HCT116 (cell line): ENCODE measurements at regions not wholly inside any gene's neighbourhood (a gene's known extent, or its start where the extent isn't known, plus 50 kb on each side); places are given as distances from the start of the nearest gene placed in this dataset.

Source experiments
- ATAC-seq: fragments of 200-7000 bp; cut with Tn5 transposase; 2 replicates; pipeline ENCODE4 v1.9.1; 2020; ENCODE audit warnings: mild to moderate bottlenecking, moderate library complexity
- BruUV-seq: library from RNA; stranded (reverse); fragments of 400-500 nt; replicated peaks from 2 replicates; lab custom pipeline; 2021; lab: Mats Ljungman, UMichigan
- CTCF ChIA-PET: fragments of 300-600 bp; sonication (Branson Sonifier 250); formaldehyde crosslinking; loops from one replicate; lab custom pipeline; 2021; ENCODE audit warnings: antibody characterized with exemption; lab: Charles Lee
- POLR2A ChIA-PET: fragments of 300-600, 350-600 bp; sonication (Branson Sonifier 250); formaldehyde crosslinking; loops from one replicate; lab custom pipeline; 2021; ENCODE audit warnings: antibody characterized with exemption; lab: Charles Lee
- RAD21 ChIA-PET, 2 experiments: fragments of 300-600 bp; sonication (Branson Sonifier 250); formaldehyde crosslinking; loops; one replicate each; lab custom pipeline; 2023; ENCODE audit warnings: low total read pairs in 2 of 2; ENCODE audit not compliant: uncharacterized antibody in 2 of 2, unreplicated experiment in 2 of 2, low non-redundant PET in 1 of 2; lab: Charles Lee
- DNase-seq: peaks from one replicate; pipeline ENCODE4 v3.0.0-alpha.2; 2010; ENCODE audit warnings: low read depth, low spot score
- H2AFZ ChIP-seq: fragments of 200-600 bp; shearing (Covaris generic), sonication (generic); 2 replicates; pipeline ENCODE4 v1.6.1; 2017; ENCODE audit warnings: low read depth, mixed run types, mixed read lengths, antibody characterized with exemption, low read length; ENCODE audit not compliant: poor library complexity, severe bottlenecking
- H3K27ac ChIP-seq: 2 replicates; pipeline ENCODE4 v1.5.1; 2012; ENCODE audit warnings: low read depth, low read length
- H3K27me3 ChIP-seq: fragments of 200-600 bp; sonication (generic); 2 replicates; pipeline ENCODE4 v1.6.1; 2016; ENCODE audit warnings: mixed run types, low read length, mixed read lengths; ENCODE audit not compliant: insufficient read depth
- H3K36me3 ChIP-seq, 2 experiments: fragments of 200-500 bp in 1 of 2; fragments of 200-600 bp in 1 of 2; sonication (Bioruptor generic) in 1 of 2; sonication (generic) in 1 of 2; 2 replicates each; pipeline versions ENCODE4 v1.5.1 to v1.6.1; 2014 to 2016; ENCODE audit warnings: low read length in 2 of 2, inconsistent platforms in 1 of 2, mixed read lengths in 1 of 2, mixed run types in 1 of 2; ENCODE audit not compliant: insufficient read depth in 2 of 2, control insufficient read depth in 1 of 2
- H3K4me1 ChIP-seq, 2 experiments: fragments of 200-600 bp in 1 of 2; sonication (generic) in 1 of 2; 2 replicates each; pipeline versions ENCODE4 v1.5.1 to v1.6.1; 2012 to 2017; ENCODE audit warnings: low read length in 2 of 2, inconsistent platforms in 1 of 2, mild to moderate bottlenecking in 1 of 2, mixed read lengths in 1 of 2, mixed run types in 1 of 2, moderate library complexity in 1 of 2; ENCODE audit not compliant: insufficient read depth in 2 of 2, control insufficient read depth in 1 of 2
- H3K4me2 ChIP-seq: fragments of 200-600 bp; sonication (generic); 2 replicates; pipeline ENCODE4 v1.6.1; 2017; ENCODE audit warnings: mixed run types, low read length, mixed read lengths
- H3K4me3 ChIP-seq, 2 experiments: fragments of 200-600 bp in 1 of 2; sonication (generic) in 1 of 2; replicated peaks in 1 of 2; 2 replicates each; pipeline ENCODE4 v1.5.1; 2011 to 2016; ENCODE audit warnings: low read length in 2 of 2, control low read depth in 1 of 2, low read depth in 1 of 2, mild to moderate bottlenecking in 1 of 2, mixed read lengths in 1 of 2, mixed run types in 1 of 2
- H3K79me2 ChIP-seq: fragments of 200-600 bp; sonication (generic); 2 replicates; pipeline ENCODE4 v1.6.1; 2017; ENCODE audit warnings: mild to moderate bottlenecking, mixed run types, low read length, moderate library complexity, mixed read lengths; ENCODE audit not compliant: insufficient read depth
- H3K9ac ChIP-seq: fragments of 200-600 bp; sonication (generic); 2 replicates; pipeline ENCODE4 v1.6.1; 2016; ENCODE audit warnings: low read length, mixed read lengths
- H3K9me2 ChIP-seq: fragments of 200-600 bp; sonication (generic), shearing (Covaris generic); 2 replicates; pipeline ENCODE4 v1.6.1; 2017; ENCODE audit warnings: mixed run types, mild to moderate bottlenecking, moderate library complexity; ENCODE audit not compliant: insufficient read depth
- H3K9me3 ChIP-seq, 2 experiments: fragments of 200-500 bp in 1 of 2; fragments of 200-600 bp in 1 of 2; sonication (Bioruptor generic) in 1 of 2; sonication (generic) in 1 of 2; 2 replicates each; pipeline ENCODE4 v1.6.1; 2014 to 2017; ENCODE audit warnings: low read length in 2 of 2, mixed read lengths in 2 of 2, inconsistent platforms in 1 of 2, low read depth in 1 of 2, mild to moderate bottlenecking in 1 of 2, mixed run types in 1 of 2, moderate library complexity in 1 of 2; ENCODE audit not compliant: control insufficient read depth in 1 of 2, insufficient read depth in 1 of 2
- H4K20me1 ChIP-seq: fragments of 200-600 bp; sonication (generic), shearing (Covaris generic); 2 replicates; pipeline ENCODE4 v1.6.1; 2017; ENCODE audit warnings: mixed run types, mild to moderate bottlenecking, moderate library complexity; ENCODE audit not compliant: insufficient read depth
- CBX3 ChIP-seq: IDR thresholded peaks from 2 replicates; pipeline ENCODE4 v1.6.1; 2012; ENCODE audit warnings: low read depth
- CTCF ChIP-seq, 3 experiments: fragments of 200-600 bp in 1 of 3; sonication (generic) in 1 of 3; IDR thresholded peaks in 2 of 3; conservative IDR thresholded peaks in 1 of 3; 2 replicates each; pipeline ENCODE4 v1.5.1; 2012 to 2017; ENCODE audit warnings: low read depth in 2 of 3, low read length in 2 of 3, antibody characterized with exemption in 1 of 3, borderline replicate concordance in 1 of 3, control low read depth in 1 of 3, mild to moderate bottlenecking in 1 of 3, mixed read lengths in 1 of 3, mixed run types in 1 of 3, moderate library complexity in 1 of 3; ENCODE audit not compliant: insufficient read depth in 1 of 3
- EZH2 ChIP-seq: fragments of 200-600 bp; sonication (generic); IDR thresholded peaks from 2 replicates; pipeline ENCODE4 v1.6.1; 2017; ENCODE audit warnings: antibody characterized with exemption, mixed run types
- EZH2phosphoT487 ChIP-seq: fragments of 200-600 bp; IDR thresholded peaks from 2 replicates; pipeline ENCODE4 v1.6.1; 2018; ENCODE audit warnings: antibody characterized with exemption, borderline replicate concordance
- MAX ChIP-seq: IDR thresholded peaks from 2 replicates; pipeline ENCODE4 v1.6.1; 2012
- RAD21 ChIP-seq: IDR thresholded peaks from 2 replicates; pipeline ENCODE4 v1.6.1; 2012; ENCODE audit warnings: low read depth, mild to moderate bottlenecking
- SP1 ChIP-seq: IDR thresholded peaks from 2 replicates; pipeline ENCODE4 v1.6.1; 2012; ENCODE audit warnings: low read depth
- YY1 ChIP-seq: IDR thresholded peaks from 2 replicates; pipeline ENCODE4 v1.6.1; 2011; ENCODE audit warnings: low read length, low read depth, moderate library complexity, mild to moderate bottlenecking; ENCODE audit not compliant: insufficient replicate concordance; ENCODE audit errors: extremely low read depth
- intact Hi-C: fragments of 100-400 bp; cut with micrococcal nuclease; formaldehyde crosslinking; loops from 2 replicates; pipeline ENCODE4 v1.10.0; 2022

- Histone ChIP-seq H2AFZ (no peak overlapping the region), H3K79me2 (no peaks in the 10 kb centered on the region), H3K4me1 (no peaks in the 10 kb centered on the region), H3K9ac (no peak overlapping the region), H3K9me3 (0 out of 4 replicates have a peak, but pooled peaks cover 0 to 6% of the 10 kb centered on the region in 2 experiments), H3K27me3 (no peaks in the 10 kb centered on the region), H4K20me1 (no peaks in the 10 kb centered on the region), H3K9me2 (no peaks in the 10 kb centered on the region), H3K4me3 (no peak overlapping the region), H3K36me3 (no peaks in the 10 kb centered on the region), H3K27ac (no peak overlapping the region), H3K4me2 (no peak overlapping the region)
- intact Hi-C loops, result loop anchor here (1.0 to 5.0 kb wide), 5 partner anchors 119 to 763 kb away; no protein-coding TSS in a partner anchor
- CTCF ChIA-PET, result interaction anchor here (0.7 to 2.2 kb wide), 9 partner anchors 10 to 764 kb away, joined by 3 to 18 read pairs (median 3); no protein-coding TSS in a partner anchor
- no TSS peak for BruUV-seq
- ATAC-seq (peak; percentile 76), DNase-seq (peak; percentile 34)
- TF ChIP-seq MAX (no peak), CTCF (IDR thresholded peaks at IDR 0.05 in 2 of 3, conservative IDR thresholded peaks at IDR 0.05 in 1 of 3; ENCODE audit: borderline replicate concordance in 1 of 3, insufficient read depth in 1 of 3, low read depth in 2 of 3, low read length in 2 of 3) (peak; percentile 38 to 89 (median 57); a peak in 5 of 6 replicates), EZH2phosphoT487 (no peak), SP1 (no peak), RAD21 (peak; percentile 82), EZH2 (no peak), CBX3 (no peak), YY1 (no peak)
- RAD21 ChIA-PET, result interaction anchor here (1.1 to 1.6 kb wide), 3 partner anchors 145 to 173 kb away, joined by 3 to 7 read pairs (median 5); no protein-coding TSS in a partner anchor
- POLR2A ChIA-PET, result no interaction called here
Measured at GRCh38 chr2:189287982-189288521, 108.5 kb upstream of the COL5A2 start.
